Esophagus squamous epithelium (tissue), 4 donors: ENCODE measurements at regions not wholly inside any gene's neighbourhood (a gene's known extent, or its start where the extent isn't known, plus 50 kb on each side); places are given as distances from the start of the nearest gene placed in this dataset.
"Not testable (repeated sequence)": the region's sequence is repeated elsewhere in the genome, so short reads cannot be mapped to it uniquely, and the experiment has no call there.

Experiments used
- POLR2A ChIP-seq, 4 donors: fragments of 450-650 bp; IDR thresholded peaks; one replicate each; pipeline ENCODE4 v1.6.1; 2017; ENCODE audit warnings: antibody characterized with exemption in 4 of 4, mild to moderate bottlenecking in 4 of 4, moderate library complexity in 3 of 4
- TF ChIP-seq, protein P1 (sequence below), 6 experiments: fragments of 450-650 bp in 4 of 6; fragments of 200-600 bp in 2 of 6; sonication (generic) in 2 of 6; IDR thresholded peaks; one replicate each; pipeline ENCODE4 v1.5.1; 2016 to 2019; ENCODE audit warnings: antibody characterized with exemption in 6 of 6, mild to moderate bottlenecking in 4 of 6, moderate library complexity in 4 of 6

DNA sequence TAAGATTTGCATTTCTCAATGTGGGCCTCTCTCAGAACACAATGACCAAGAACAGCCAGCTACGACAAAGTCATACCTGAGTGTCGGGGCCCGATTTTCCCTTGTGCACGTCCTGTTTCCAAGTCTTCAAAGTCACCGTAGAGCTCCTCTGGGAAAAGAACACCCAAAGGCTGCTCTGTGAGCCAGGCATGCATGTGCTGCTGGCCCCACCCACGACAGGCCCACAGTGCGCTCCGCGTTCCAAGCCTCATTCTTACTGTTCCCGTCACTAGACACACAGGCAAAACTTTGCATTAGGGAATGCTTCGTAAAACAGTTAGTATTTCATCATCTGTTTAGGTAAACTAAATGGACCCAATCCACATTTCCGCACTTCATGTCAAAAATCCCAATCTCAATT lies 1905.1 kb downstream of the FOXD4L5 start:
- TF ChIP-seq, protein P1, sequence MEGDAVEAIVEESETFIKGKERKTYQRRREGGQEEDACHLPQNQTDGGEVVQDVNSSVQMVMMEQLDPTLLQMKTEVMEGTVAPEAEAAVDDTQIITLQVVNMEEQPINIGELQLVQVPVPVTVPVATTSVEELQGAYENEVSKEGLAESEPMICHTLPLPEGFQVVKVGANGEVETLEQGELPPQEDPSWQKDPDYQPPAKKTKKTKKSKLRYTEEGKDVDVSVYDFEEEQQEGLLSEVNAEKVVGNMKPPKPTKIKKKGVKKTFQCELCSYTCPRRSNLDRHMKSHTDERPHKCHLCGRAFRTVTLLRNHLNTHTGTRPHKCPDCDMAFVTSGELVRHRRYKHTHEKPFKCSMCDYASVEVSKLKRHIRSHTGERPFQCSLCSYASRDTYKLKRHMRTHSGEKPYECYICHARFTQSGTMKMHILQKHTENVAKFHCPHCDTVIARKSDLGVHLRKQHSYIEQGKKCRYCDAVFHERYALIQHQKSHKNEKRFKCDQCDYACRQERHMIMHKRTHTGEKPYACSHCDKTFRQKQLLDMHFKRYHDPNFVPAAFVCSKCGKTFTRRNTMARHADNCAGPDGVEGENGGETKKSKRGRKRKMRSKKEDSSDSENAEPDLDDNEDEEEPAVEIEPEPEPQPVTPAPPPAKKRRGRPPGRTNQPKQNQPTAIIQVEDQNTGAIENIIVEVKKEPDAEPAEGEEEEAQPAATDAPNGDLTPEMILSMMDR (IDR thresholded peaks at IDR 0.05), result not testable (repeated sequence)
- TF ChIP-seq POLR2A (IDR thresholded peaks at IDR 0.05), result not testable (repeated sequence)
